Activated CD4-positive, alpha-beta T cell treated with anti-CD3 and anti-CD28 coated beads, Interleukin-2, amount 10 ng/mL, durations not matched to agents 24 days and 14 days (primary cell): ENCODE measurements at regions not wholly inside any gene's neighbourhood (a gene's known extent, or its start where the extent isn't known, plus 50 kb on each side); places are given as distances from the start of the nearest gene placed in this dataset.
"Not testable (repeated sequence)": the region's sequence is repeated elsewhere in the genome, so short reads cannot be mapped to it uniquely, and the experiment has no call there.

Experiments
- DNase-seq: peaks from one replicate; pipeline ENCODE4 v3.0.0; 2022
- H3K27ac Mint-ChIP-seq: one replicate; pipeline ENCODE4 v1.8.0; 2022; ENCODE audit warnings: mild to moderate bottlenecking, mixed read lengths
- H3K27me3 Mint-ChIP-seq: one replicate; pipeline ENCODE4 v1.8.0; 2022; ENCODE audit warnings: mixed read lengths
- H3K36me3 Mint-ChIP-seq: one replicate; pipeline ENCODE4 v1.8.0; 2022; ENCODE audit warnings: low read depth, mild to moderate bottlenecking, mixed read lengths
- H3K4me1 Mint-ChIP-seq: one replicate; pipeline ENCODE4 v1.8.0; 2021; ENCODE audit warnings: mixed read lengths
- H3K4me3 Mint-ChIP-seq: one replicate; pipeline ENCODE4 v1.8.0; 2022; ENCODE audit warnings: mild to moderate bottlenecking, moderate library complexity, mixed read lengths
- H3K9me3 Mint-ChIP-seq: one replicate; pipeline ENCODE4 v1.8.0; 2021; ENCODE audit warnings: mixed read lengths
- intact Hi-C: fragments of 100-400 bp; cut with micrococcal nuclease; formaldehyde crosslinking; loops from one replicate; pipeline ENCODE4 v1.15.1; 2023

- Mint-ChIP-seq H3K4me1 (no peaks in the 10 kb centered on the region), H3K4me3 (no peak overlapping the region), H3K27ac (no peak overlapping the region), H3K27me3 (no peaks in the 10 kb centered on the region), H3K36me3 (no peaks in the 10 kb centered on the region), H3K9me3 (no peaks in the 10 kb centered on the region)
- intact Hi-C loops, result no loop called here
- DNase-seq, result no peak
Observed at GRCh38 chr18:4808891-4809290, 353.8 kb upstream of the DLGAP1 start.

GRCh38 chr18:4807604-4808293, 352.6 kb upstream of the DLGAP1 start:
- Mint-ChIP-seq H3K4me3 (no peak overlapping the region), H3K4me1 (no peaks in the 10 kb centered on the region), H3K36me3 (no peaks in the 10 kb centered on the region), H3K9me3 (no peaks in the 10 kb centered on the region), H3K27me3 (no peaks in the 10 kb centered on the region), H3K27ac (no peak overlapping the region)
- intact Hi-C loops, result no loop called here
- DNase-seq, result no peak

GRCh38 chr18:4806331-4806730, 351.2 kb upstream of the DLGAP1 start:
- no peak for DNase-seq
- Mint-ChIP-seq H3K4me3 (no peak overlapping the region), H3K4me1 (no peaks in the 10 kb centered on the region), H3K36me3 (no peaks in the 10 kb centered on the region), H3K27ac (no peak overlapping the region), H3K9me3 (no peaks in the 10 kb centered on the region), H3K27me3 (no peaks in the 10 kb centered on the region)
- intact Hi-C loops, result no loop called here

- intact Hi-C loops, result no loop called here
- H3K36me3 Mint-ChIP-seq, result no peaks in the 10 kb centered on the region
- no peak overlapping the region for H3K27ac Mint-ChIP-seq
Observed at GRCh38 chr18:4802296-4802695, 347.2 kb upstream of the DLGAP1 start.

GRCh38 chr18:4801151-4801550, 346.0 kb upstream of the DLGAP1 start:
- Mint-ChIP-seq H3K9me3 (no peaks in the 10 kb centered on the region), H3K4me3 (no peak overlapping the region), H3K27me3 (no peaks in the 10 kb centered on the region), H3K27ac (no peak overlapping the region), H3K36me3 (no peaks in the 10 kb centered on the region), H3K4me1 (no peaks in the 10 kb centered on the region)
- intact Hi-C loops, result no loop called here
- no peak for DNase-seq

More at GRCh38 chr18:4802296-4802695, 347.2 kb upstream of the DLGAP1 start:
- Mint-ChIP-seq H3K4me3 (no peak overlapping the region), H3K27me3 (no peaks in the 10 kb centered on the region), H3K9me3 (no peaks in the 10 kb centered on the region), H3K4me1 (no peaks in the 10 kb centered on the region)
- DNase-seq, result no peak

GRCh38 chr18:4797002-4797685, 342.0 kb upstream of the DLGAP1 start:
- H3K36me3 Mint-ChIP-seq, result no peaks in the 10 kb centered on the region
- DNase-seq, result no peak
- H3K4me3 Mint-ChIP-seq, result no peak overlapping the region
- no peaks in the 10 kb centered on the region for H3K27me3 Mint-ChIP-seq
- intact Hi-C loops, result no loop called here
- no peaks in the 10 kb centered on the region for H3K9me3 Mint-ChIP-seq
- H3K27ac Mint-ChIP-seq, result no peak overlapping the region
- no peaks in the 10 kb centered on the region for H3K4me1 Mint-ChIP-seq

- intact Hi-C loops, result no loop called here
- H3K4me1 Mint-ChIP-seq, result no peaks in the 10 kb centered on the region
- DNase-seq, result no peak
- no peak overlapping the region for H3K4me3 Mint-ChIP-seq
- H3K36me3 Mint-ChIP-seq, result no peaks in the 10 kb centered on the region
- H3K27ac Mint-ChIP-seq, result no peak overlapping the region
- no peaks in the 10 kb centered on the region for H3K9me3 Mint-ChIP-seq
- no peaks in the 10 kb centered on the region for H3K27me3 Mint-ChIP-seq
Observed at GRCh38 chr18:4789506-4789905, 334.4 kb upstream of the DLGAP1 start.

GRCh38 chr18:4781873-4782272, 326.8 kb upstream of the DLGAP1 start:
- Mint-ChIP-seq H3K9me3 (peaks cover 4% of the 10 kb centered on the region), H3K36me3 (no peaks in the 10 kb centered on the region), H3K4me1 (no peaks in the 10 kb centered on the region), H3K27me3 (no peaks in the 10 kb centered on the region), H3K27ac (no peak overlapping the region), H3K4me3 (no peak overlapping the region)
- intact Hi-C loops, result no loop called here
- DNase-seq, result no peak

GRCh38 chr18:4765401-4765800, 310.3 kb upstream of the DLGAP1 start:
- DNase-seq, result no peak
- intact Hi-C loops, result no loop called here
- H3K9me3 Mint-ChIP-seq, result peaks cover 3% of the 10 kb centered on the region
- no peaks in the 10 kb centered on the region for H3K27me3 Mint-ChIP-seq
- no peak overlapping the region for H3K4me3 Mint-ChIP-seq
- no peaks in the 10 kb centered on the region for H3K36me3 Mint-ChIP-seq
- no peak overlapping the region for H3K27ac Mint-ChIP-seq
- H3K4me1 Mint-ChIP-seq, result no peaks in the 10 kb centered on the region

GRCh38 chr18:4762330-4762729, 307.2 kb upstream of the DLGAP1 start:
- Mint-ChIP-seq H3K27me3 (no peaks in the 10 kb centered on the region), H3K27ac (no peak overlapping the region), H3K4me3 (no peak overlapping the region), H3K9me3 (peaks cover 3% of the 10 kb centered on the region), H3K36me3 (no peaks in the 10 kb centered on the region), H3K4me1 (no peaks in the 10 kb centered on the region)
- intact Hi-C loops, result no loop called here
- no peak for DNase-seq

GRCh38 chr18:4758980-4759379, 303.9 kb upstream of the DLGAP1 start:
- H3K9me3 Mint-ChIP-seq, result no peaks in the 10 kb centered on the region
- intact Hi-C loops, result no loop called here
- no peak for DNase-seq
- H3K27me3 Mint-ChIP-seq, result no peaks in the 10 kb centered on the region
- H3K36me3 Mint-ChIP-seq, result no peaks in the 10 kb centered on the region
- no peaks in the 10 kb centered on the region for H3K4me1 Mint-ChIP-seq
- H3K27ac Mint-ChIP-seq, result no peak overlapping the region
- no peak overlapping the region for H3K4me3 Mint-ChIP-seq

GRCh38 chr18:4755848-4756247, 300.7 kb upstream of the DLGAP1 start:
- intact Hi-C loops, result no loop called here
- Mint-ChIP-seq H3K27ac (no peak overlapping the region), H3K4me3 (no peak overlapping the region), H3K9me3 (no peaks in the 10 kb centered on the region), H3K4me1 (no peaks in the 10 kb centered on the region), H3K27me3 (no peaks in the 10 kb centered on the region), H3K36me3 (no peaks in the 10 kb centered on the region)
- no peak for DNase-seq

GRCh38 chr18:4753151-4753550, 298.0 kb upstream of the DLGAP1 start:
- intact Hi-C loops, H3K27me3 Mint-ChIP-seq, H3K4me3 Mint-ChIP-seq: not testable (repeated sequence)

GRCh38 chr18:4751523-4751922, 296.4 kb upstream of the DLGAP1 start:
- DNase-seq, result no peak
- Mint-ChIP-seq H3K27ac (no peak overlapping the region), H3K9me3 (no peaks in the 10 kb centered on the region), H3K36me3 (no peaks in the 10 kb centered on the region), H3K27me3 (no peaks in the 10 kb centered on the region), H3K4me1 (no peaks in the 10 kb centered on the region), H3K4me3 (no peak overlapping the region)
- intact Hi-C loops, result no loop called here

More at GRCh38 chr18:4753151-4753550, 298.0 kb upstream of the DLGAP1 start:
- not testable (repeated sequence) for DNase-seq, H3K4me1 Mint-ChIP-seq, H3K36me3 Mint-ChIP-seq, H3K9me3 Mint-ChIP-seq, H3K27ac Mint-ChIP-seq
